Left ventricle myocardium inferior (tissue), 1 donor: ENCODE measurements at regions not wholly inside any gene's neighbourhood (a gene's known extent, or its start where the extent isn't known, plus 50 kb on each side); places are given as distances from the start of the nearest gene placed in this dataset.

ENCODE experiments used
- DNase-seq: peaks from one replicate; pipeline ENCODE4 v3.0.0-alpha.2; 2020
- H3K27ac ChIP-seq: fragments of 200-600 bp; replicated peaks from 2 replicates; pipeline ENCODE4 v1.8.0; 2021
- H3K27me3 ChIP-seq: fragments of 200-600 bp; 2 replicates; pipeline ENCODE4 v1.8.0; 2021; ENCODE audit warnings: low read depth
- H3K36me3 ChIP-seq: fragments of 200-600 bp; 2 replicates; pipeline ENCODE4 v1.8.0; 2021
- H3K4me1 ChIP-seq: fragments of 200-600 bp; 2 replicates; pipeline ENCODE4 v1.8.0; 2021
- H3K4me3 ChIP-seq: fragments of 200-600 bp; 2 replicates; pipeline ENCODE4 v1.8.0; 2021; ENCODE audit warnings: mild to moderate bottlenecking, moderate library complexity
- H3K9me3 ChIP-seq: fragments of 200-600 bp; replicated peaks from 2 replicates; pipeline ENCODE4 v1.8.0; 2021
- intact Hi-C: fragments of 100-400 bp; cut with micrococcal nuclease; formaldehyde crosslinking; loops from one replicate; pipeline ENCODE4 v1.11.0; 2022
- TF ChIP-seq, protein P1 (sequence below): fragments of 200-600 bp; IDR thresholded peaks from 2 replicates; pipeline ENCODE4 v1.8.0; 2021; ENCODE audit warnings: antibody characterized with exemption, mild to moderate bottlenecking, borderline replicate concordance
- donor health status: DM: no; HTN: yes; CAD: no; lungs with severe emphysema.

DNA sequence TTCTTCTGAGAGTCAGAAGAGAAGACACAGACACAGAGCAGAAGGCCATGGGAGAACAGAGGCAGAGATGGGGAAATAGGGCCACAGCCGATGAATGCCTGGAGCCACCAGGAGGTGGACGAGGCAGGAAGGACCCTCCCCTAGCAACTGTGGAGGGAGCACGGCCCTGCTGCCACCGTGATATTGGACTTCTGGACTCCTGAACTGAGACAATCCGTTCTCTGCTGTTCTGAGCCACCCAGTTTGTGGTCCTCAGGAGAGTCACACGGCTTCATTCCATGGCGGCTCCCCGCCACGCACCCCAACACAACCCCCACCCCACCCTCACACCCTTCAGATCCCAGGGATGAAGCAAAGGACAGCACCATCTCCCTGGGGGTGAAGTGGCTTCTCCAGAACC, 338.1 kb downstream of the CTTN start:
- Histone ChIP-seq H3K27ac (no peak overlapping the region), H3K4me3 (no peak overlapping the region), H3K4me1 (no peaks in the 10 kb centered on the region), H3K27me3 (peaks cover 75% of the 10 kb centered on the region), H3K9me3 (no peaks in the 10 kb centered on the region), H3K36me3 (no peaks in the 10 kb centered on the region)
- no peak for DNase-seq
- TF ChIP-seq, protein P1, sequence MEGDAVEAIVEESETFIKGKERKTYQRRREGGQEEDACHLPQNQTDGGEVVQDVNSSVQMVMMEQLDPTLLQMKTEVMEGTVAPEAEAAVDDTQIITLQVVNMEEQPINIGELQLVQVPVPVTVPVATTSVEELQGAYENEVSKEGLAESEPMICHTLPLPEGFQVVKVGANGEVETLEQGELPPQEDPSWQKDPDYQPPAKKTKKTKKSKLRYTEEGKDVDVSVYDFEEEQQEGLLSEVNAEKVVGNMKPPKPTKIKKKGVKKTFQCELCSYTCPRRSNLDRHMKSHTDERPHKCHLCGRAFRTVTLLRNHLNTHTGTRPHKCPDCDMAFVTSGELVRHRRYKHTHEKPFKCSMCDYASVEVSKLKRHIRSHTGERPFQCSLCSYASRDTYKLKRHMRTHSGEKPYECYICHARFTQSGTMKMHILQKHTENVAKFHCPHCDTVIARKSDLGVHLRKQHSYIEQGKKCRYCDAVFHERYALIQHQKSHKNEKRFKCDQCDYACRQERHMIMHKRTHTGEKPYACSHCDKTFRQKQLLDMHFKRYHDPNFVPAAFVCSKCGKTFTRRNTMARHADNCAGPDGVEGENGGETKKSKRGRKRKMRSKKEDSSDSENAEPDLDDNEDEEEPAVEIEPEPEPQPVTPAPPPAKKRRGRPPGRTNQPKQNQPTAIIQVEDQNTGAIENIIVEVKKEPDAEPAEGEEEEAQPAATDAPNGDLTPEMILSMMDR = no peak
- intact Hi-C loops = no loop called here

DNA sequence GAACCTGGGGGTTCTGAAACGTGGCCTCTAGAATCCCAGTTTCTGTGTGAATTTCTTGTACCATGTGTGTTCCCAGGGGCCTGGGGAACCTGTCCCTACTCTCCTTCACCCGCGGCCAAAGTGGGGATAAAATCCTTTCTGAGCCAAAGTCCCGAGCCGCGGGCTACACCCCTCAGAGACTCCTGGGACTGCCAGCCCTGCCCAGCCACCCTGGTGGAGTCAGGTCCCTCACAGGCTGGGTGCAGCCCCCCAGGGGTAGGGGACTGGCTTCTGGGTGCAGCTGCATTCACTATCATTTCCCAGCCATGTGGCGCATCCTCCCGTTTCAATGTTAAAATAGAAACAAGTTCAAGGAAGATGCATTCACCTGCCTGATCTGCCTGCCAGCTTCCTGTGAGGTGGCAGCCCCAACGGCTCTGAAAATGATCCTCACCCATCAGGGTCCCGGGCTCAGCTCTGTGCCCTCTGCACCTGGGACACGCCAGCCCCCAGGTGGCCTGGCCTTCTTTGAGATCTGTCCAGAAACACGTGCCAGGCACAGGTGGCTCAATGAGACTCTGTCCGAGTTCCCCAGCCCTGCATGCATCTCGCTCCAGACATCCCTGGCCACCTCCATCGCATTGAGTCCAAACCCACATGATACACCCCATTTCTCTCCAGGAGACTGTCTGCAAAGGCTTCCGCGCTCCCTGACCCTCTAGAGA, 338.8 kb downstream of the CTTN start:
- Histone ChIP-seq H3K4me1 (no peaks in the 10 kb centered on the region), H3K9me3 (no peaks in the 10 kb centered on the region), H3K27me3 (peaks cover 82% of the 10 kb centered on the region), H3K4me3 (no peak overlapping the region), H3K36me3 (no peaks in the 10 kb centered on the region), H3K27ac (no peak overlapping the region)
- TF ChIP-seq, protein P1 = no peak
- intact Hi-C loops = no loop called here
- DNase-seq = no peak

DNA sequence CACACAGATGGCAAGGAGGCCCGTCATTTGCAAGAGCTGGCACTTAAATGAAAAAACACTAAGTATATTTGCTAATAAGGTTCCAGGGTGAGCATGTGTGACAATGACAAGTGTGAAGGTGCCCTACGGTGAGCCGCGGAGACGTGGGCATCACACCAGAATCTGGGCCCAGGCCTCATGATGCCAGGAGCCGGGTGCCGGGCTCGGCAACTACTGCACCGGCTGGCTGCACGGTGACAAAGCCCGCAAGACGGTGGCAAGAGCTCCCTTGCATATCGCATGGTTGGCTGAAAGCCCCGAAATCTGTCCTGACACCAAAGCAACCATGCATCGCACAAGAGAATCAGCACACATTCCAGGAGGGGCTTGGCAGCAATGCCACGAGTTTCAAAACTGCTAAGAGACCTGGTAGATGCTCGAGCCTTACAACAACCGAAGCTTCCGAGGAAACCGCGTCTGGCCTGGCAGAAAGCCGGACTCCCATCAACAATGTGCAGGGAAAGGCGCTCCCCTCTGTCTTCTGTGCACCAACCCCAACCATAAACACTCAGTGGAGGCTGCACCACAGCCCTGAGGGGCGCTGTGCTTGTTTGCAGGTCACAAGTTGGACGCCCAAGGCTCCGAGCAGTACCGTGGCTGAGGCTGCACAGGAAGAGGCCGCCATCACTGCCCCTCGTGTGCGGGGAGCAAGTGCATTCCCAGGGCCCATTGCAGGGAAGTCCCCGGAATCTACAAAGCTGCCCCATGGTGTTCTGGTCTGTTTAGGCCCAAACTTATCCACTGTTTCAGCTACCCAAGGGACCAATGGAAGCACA, 339.7 kb downstream of the CTTN start:
- intact Hi-C loops = no loop called here
- H3K4me3 ChIP-seq = no peak overlapping the region
- H3K27ac ChIP-seq = no peak overlapping the region
- H3K27me3 ChIP-seq = peaks cover 86% of the 10 kb centered on the region
- TF ChIP-seq, protein P1 = no peak
- DNase-seq = no peak
- H3K4me1 ChIP-seq = no peaks in the 10 kb centered on the region
- H3K9me3 ChIP-seq = no peaks in the 10 kb centered on the region
- no peaks in the 10 kb centered on the region for H3K36me3 ChIP-seq

DNA sequence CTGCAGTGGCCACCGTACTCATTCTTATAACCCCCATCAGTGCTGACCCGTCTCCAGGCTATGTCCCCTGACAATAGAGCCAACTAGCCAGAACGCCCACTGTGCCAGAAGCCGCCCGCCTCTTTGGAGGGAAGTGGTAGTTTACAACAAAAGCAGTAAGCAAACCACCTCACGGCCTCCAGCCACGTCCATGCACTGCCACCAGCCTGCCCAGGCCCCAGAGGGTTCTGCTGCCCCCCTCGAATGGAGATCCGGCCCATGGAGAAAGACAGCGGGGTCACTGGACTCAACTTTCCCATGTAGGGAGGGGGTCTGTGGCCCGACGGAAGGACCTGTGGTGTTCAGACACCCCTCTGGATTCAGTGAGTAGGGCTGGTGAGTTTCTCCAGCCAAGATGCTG, 340.3 kb downstream of the CTTN start:
- Histone ChIP-seq H3K36me3 (no peaks in the 10 kb centered on the region), H3K9me3 (no peaks in the 10 kb centered on the region), H3K4me3 (no peak overlapping the region), H3K4me1 (no peaks in the 10 kb centered on the region), H3K27ac (no peak overlapping the region), H3K27me3 (peaks cover 86% of the 10 kb centered on the region)
- no peak for DNase-seq
- TF ChIP-seq, protein P1 = no peak
- intact Hi-C loops = no loop called here

DNA sequence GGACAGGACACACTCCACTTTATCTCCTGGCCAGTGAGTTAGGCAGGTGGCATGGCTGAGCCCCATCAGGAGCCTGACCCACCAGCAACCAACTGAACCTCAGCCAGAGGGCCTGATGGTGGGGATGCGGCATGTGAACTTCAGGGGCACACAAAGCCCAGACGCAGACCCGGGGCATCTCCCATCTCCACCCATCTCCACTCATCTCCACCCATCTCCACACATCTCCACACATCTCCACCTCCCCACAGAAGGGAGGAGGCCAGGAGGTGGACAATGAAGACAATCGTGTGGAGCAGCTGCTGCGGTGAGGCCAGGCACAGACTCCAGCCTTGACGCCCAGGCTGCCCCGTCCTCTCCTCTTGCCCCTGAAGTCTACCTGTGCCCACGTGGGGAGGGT, 340.8 kb downstream of the CTTN start:
- TF ChIP-seq, protein P1 = no peak
- Histone ChIP-seq H3K4me3 (no peak overlapping the region), H3K4me1 (no peaks in the 10 kb centered on the region), H3K27me3 (peaks cover 87% of the 10 kb centered on the region), H3K27ac (no peak overlapping the region), H3K9me3 (no peaks in the 10 kb centered on the region), H3K36me3 (no peaks in the 10 kb centered on the region)
- intact Hi-C loops = no loop called here
- DNase-seq = no peak
